T-helper 22 cell (primary cell): ENCODE measurements at regions not wholly inside any gene's neighbourhood (a gene's known extent, or its start where the extent isn't known, plus 50 kb on each side); places are given as distances from the start of the nearest gene placed in this dataset.
"Not testable (repeated sequence)": the region's sequence is repeated elsewhere in the genome, so short reads cannot be mapped to it uniquely, and the experiment has no call there.

ENCODE experiments used
- DNase-seq: peaks from one replicate; pipeline ENCODE4 v3.0.0-alpha.2; 2020; ENCODE audit warnings: low read depth

- DNase-seq = no peak
Observed at GRCh38 chr1:30660241-30660640, 63.1 kb downstream of the MATN1 start.

GRCh38 chr1:30659702-30660101 lies 63.7 kb downstream of the MATN1 start:
- no peak for DNase-seq

GRCh38 chr1:30658375-30658774 lies 65.0 kb downstream of the MATN1 start:
- not testable (repeated sequence) for DNase-seq

DNA sequence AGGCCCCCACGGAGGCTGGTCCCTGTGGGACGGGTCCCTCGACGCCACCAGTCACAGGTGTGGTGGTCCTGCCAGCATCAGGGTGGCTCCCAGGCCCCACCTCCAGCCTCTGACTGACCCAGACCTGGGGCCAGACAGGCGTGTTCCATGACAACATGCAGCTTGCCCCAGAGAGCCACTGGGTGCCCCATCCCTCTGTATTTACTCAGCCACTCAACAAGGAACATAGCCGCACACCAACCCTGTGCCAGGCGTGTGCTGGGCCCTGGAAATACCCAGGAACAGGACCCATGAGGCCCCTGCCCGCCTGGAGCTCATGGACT lies 65.4 kb downstream of the MATN1 start:
- no peak for DNase-seq

DNA sequence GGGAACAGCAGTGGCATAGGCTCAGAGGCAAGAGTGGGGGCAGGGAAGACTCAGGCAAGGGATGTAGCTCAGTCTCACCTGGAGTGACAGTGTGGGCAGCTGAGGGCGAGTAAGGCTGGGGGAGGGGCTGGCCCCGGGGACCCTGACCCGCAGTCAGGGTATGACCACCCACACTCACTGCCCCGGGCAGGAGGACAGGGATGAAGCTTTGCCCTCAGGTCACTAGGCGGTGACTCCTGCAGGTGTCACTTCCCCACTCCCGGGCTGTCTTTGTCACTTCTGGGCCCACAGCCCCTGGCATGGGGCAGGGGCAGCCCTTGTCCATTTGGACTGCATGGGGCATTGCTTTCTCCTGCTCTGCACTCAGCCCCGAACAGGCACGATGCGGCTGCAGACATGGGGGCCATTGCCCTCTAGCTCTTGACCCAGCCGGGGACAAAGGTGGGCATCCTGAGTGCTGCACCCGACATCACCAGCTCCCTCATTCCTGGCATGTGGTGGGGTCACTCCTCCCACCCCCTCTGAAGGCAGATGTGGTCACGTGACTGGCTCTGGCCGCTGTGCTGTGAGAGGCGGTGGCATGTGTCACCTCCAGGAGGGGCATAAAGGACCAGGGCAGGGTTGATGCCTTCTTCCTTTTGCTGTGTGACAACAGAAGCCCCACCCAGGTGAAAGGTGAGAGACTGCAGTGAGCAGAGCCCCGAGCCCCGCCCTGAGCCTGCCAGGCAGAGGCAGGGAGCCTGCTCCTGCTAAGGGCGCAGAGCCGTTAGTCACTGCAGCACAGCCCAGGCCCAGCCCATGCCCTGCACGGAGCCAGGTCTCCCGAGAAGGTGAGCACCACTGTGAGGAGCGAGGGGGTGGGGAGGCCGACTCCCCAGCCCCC lies 66.0 kb downstream of the MATN1 start:
- no peak for DNase-seq

DNA sequence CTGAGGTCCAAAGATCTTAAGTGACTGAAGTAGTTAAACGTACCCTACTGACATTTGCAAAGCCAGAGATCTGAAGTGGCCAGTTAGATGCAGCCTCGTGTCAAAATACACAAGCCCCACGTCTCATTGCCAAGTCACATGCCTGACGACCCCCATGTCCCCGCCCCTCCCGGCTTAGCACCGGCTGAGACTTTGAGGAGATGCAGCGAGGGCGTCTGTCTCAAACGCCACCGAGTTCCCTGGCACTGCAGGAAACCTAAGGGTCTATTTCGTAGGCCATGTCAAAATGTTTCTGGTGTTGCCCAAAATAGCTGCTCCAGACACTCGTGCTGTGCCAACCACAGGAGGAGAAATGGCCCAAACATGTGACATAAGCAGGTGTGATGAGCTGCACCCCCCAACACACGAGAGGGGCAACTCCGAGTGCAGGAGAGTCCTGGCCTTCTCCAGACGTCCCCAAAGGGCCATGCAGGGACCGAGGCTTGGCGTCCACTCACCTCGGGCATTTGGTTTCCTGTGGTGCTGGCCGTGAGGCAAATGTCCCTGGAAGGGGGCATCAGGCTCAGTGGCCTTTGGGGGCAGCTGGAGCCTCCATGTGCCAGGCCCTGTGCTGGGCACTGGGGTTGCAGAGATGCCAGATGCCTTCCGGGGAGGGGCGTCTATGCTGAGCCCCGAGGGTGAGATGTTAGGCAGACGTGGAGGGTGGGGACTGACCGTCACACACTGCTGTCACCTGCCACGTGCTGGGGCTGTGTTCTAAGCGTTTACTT lies 67.0 kb downstream of the MATN1 start:
- no peak for DNase-seq

- no peak for DNase-seq
Observed at GRCh38 chr1:30655672-30656071, 67.7 kb downstream of the MATN1 start.

DNA sequence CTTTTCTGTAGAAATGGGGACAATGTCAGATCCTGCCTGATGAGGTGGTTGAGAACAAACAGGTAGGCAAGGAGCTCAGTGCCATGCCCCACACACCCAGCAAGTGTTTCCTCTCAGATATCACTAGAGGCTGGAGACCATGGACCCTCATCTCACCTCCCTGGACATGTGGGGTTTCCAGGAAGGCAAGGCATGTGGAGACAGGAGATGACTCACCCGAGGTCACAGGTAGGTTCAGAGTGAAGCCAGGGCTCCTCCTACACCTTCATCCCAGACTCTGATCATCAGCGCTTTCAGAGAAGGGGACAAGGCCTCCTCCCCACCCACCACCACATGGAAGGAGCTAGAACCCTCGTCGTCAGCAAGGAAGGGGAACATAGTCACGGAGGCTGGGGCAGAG lies 69.2 kb downstream of the MATN1 start:
- no peak for DNase-seq

- DNase-seq = no peak
Observed at GRCh38 chr1:30652152-30652841, 71.1 kb downstream of the MATN1 start.

DNA sequence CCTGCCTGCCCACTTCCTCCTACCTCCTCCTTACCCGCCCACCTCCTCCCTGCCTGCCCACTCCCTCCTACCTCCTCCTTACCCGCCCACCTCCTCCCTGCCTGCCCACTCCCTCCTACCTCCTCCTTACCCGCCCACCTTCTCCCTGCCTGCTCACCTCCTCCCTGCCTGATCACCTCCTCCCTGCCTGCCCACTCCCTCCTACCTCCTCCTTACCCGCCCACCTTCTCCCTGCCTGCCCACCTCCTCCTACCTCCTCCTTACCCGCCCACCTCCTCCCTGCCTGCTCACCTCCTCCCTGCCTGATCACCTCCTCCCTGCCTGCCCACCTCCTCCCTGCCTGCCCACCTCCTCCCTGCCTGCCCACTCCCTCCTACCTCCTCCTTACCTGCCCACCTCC lies 72.0 kb downstream of the MATN1 start:
- not testable (repeated sequence) for DNase-seq

GRCh38 chr1:30650968-30651320 lies 72.4 kb downstream of the MATN1 start:
- no peak for DNase-seq

GRCh38 chr1:30650038-30650967 lies 73.1 kb downstream of the MATN1 start:
- DNase-seq = no peak

GRCh38 chr1:30649321-30649991 lies 73.9 kb downstream of the MATN1 start:
- no peak for DNase-seq

- DNase-seq = no peak
Observed at GRCh38 chr1:30648408-30649000, 74.9 kb downstream of the MATN1 start.

DNA sequence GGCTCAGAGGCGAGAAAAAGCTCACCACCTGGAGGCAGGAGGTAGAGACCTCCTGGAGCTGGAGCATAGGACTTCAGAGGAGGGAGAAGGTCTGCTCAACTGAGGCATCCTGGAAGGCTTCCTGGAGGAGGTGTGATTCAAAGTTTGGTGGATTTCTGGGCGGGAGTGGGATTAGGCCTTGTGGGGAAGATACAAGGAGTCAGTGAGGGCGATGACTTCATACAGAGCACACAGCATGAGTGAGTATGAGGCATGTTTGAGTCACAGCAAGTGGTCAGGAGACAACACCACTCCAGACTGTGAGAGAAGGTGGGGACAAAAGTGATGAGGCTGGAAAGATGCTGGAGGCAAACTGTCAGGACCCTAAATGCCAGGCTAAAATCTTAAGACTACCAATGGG lies 77.6 kb downstream of the MATN1 start:
- DNase-seq = no peak

- no peak for DNase-seq
Observed at GRCh38 chr1:30642391-30643120, 80.8 kb downstream of the MATN1 start.

GRCh38 chr1:30641572-30642353 lies 81.6 kb downstream of the MATN1 start:
- no peak for DNase-seq

DNA sequence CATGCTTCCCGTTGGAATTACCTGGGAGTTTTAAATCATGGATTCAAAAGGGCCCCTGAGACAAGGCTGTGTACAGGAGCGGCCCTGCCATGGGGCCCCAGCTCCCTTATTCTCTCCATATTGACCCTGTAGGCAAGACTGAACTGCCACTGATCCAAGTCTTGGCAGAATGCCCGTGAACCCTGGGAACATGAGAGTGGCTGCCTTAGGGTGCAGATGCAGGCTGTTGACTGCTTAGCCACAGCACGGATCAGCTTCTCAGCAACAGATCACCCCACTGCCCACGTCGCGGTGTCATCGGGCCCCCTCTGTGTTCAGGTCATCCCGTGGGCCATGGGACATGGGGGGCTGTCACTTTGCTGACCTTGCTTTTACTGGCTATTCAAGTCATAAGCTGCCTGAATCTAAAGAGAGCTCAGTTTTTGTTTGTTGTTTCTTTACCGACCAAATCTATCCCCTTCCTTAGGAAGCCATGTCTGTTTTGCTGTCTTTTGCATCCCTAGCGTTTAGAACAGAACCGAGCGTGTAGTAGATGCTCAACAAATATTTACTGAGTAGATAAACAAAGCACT lies 83.4 kb downstream of the MATN1 start:
- no peak for DNase-seq

GRCh38 chr1:30638811-30639210 lies 84.6 kb downstream of the MATN1 start:
- DNase-seq = no peak
